Body of pancreas (tissue), 4 donors: ENCODE measurements at regions not wholly inside any gene's neighbourhood (a gene's known extent, or its start where the extent isn't known, plus 50 kb on each side); places are given as distances from the start of the nearest gene placed in this dataset.

Experiments used
- POLR2A ChIP-seq, 3 donors: fragments of 450-650 bp; IDR thresholded peaks; one replicate each; pipeline ENCODE4 v1.6.1; 2016; ENCODE audit warnings: antibody characterized with exemption in 3 of 3, mild to moderate bottlenecking in 2 of 3
- TF ChIP-seq, protein P1 (sequence below), 7 experiments: fragments of 450-650 bp in 4 of 7; fragments of 200-600 bp in 3 of 7; sonication (generic) in 3 of 7; IDR thresholded peaks; one replicate each; pipeline ENCODE4 v1.5.1; 2016 to 2019; ENCODE audit warnings: antibody characterized with exemption in 7 of 7

DNA sequence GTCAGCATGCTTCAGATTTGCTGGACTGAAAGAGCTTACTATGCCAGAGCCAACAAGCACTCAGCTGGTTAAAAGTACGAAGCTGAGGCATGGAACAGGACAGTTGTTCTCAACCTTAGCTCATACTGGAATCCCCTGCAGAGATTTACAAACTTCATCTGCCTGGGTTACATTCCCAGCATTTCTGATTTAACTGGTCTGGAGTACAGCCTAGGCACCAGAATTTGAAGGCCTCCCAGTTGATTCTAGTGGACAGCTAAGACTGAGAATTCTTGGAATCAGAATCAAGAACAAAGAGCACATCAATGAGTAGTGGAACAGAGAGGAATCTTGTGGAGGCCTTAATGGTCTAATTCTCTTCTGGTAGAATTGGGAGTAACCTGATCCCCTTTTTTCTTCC lies 298.2 kb upstream of the NXPH2 start:
- TF ChIP-seq, protein P1, sequence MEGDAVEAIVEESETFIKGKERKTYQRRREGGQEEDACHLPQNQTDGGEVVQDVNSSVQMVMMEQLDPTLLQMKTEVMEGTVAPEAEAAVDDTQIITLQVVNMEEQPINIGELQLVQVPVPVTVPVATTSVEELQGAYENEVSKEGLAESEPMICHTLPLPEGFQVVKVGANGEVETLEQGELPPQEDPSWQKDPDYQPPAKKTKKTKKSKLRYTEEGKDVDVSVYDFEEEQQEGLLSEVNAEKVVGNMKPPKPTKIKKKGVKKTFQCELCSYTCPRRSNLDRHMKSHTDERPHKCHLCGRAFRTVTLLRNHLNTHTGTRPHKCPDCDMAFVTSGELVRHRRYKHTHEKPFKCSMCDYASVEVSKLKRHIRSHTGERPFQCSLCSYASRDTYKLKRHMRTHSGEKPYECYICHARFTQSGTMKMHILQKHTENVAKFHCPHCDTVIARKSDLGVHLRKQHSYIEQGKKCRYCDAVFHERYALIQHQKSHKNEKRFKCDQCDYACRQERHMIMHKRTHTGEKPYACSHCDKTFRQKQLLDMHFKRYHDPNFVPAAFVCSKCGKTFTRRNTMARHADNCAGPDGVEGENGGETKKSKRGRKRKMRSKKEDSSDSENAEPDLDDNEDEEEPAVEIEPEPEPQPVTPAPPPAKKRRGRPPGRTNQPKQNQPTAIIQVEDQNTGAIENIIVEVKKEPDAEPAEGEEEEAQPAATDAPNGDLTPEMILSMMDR (IDR thresholded peaks at IDR 0.05), result no peak
- no peak for TF ChIP-seq POLR2A (IDR thresholded peaks at IDR 0.05)
